ENCODE measurements at regions not wholly inside any gene's neighbourhood (a gene's known extent, or its start where the extent isn't known, plus 50 kb on each side); places are given as distances from the start of the nearest gene placed in this dataset.

DNA sequence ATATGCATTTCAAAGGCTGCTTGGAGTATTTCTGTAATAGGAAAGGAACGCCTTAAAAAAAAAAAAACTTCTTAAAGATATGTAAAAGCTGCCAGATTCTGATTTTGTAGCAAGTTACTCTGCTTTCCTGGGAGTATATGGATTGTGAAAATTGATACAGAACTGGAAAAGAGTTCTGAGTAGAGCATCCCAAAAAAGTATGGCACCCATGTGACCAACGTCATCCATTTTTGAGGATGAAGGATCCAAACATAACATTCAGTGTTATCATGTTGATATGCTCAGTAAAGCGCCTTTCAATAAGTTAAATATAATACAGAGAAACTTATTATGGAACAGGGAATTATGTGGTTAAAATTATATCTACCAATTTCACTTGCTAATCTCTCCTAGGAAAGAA, 978.4 kb upstream of the POU3F3 start:
- TF ChIP-seq, protein P1, sequence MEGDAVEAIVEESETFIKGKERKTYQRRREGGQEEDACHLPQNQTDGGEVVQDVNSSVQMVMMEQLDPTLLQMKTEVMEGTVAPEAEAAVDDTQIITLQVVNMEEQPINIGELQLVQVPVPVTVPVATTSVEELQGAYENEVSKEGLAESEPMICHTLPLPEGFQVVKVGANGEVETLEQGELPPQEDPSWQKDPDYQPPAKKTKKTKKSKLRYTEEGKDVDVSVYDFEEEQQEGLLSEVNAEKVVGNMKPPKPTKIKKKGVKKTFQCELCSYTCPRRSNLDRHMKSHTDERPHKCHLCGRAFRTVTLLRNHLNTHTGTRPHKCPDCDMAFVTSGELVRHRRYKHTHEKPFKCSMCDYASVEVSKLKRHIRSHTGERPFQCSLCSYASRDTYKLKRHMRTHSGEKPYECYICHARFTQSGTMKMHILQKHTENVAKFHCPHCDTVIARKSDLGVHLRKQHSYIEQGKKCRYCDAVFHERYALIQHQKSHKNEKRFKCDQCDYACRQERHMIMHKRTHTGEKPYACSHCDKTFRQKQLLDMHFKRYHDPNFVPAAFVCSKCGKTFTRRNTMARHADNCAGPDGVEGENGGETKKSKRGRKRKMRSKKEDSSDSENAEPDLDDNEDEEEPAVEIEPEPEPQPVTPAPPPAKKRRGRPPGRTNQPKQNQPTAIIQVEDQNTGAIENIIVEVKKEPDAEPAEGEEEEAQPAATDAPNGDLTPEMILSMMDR (IDR thresholded peaks at IDR 0.05): no peak
- TF ChIP-seq EP300 (IDR thresholded peaks at IDR 0.05): no peak
- H3K4me3 ChIP-seq: no peak overlapping the region
- H3K9me3 ChIP-seq: no peaks in the 10 kb centered on the region
- no peak overlapping the region for H3K27ac ChIP-seq
- H3K4me1 ChIP-seq: no peaks in the 10 kb centered on the region
- WGBS, 2 donors: 73 to 74% methylated on average over 3 of the region's 3 CpGs
- no peaks in the 10 kb centered on the region for H3K36me3 ChIP-seq
- no peaks in the 10 kb centered on the region for H3K27me3 ChIP-seq
- no peak for DNase-seq (ENCODE audit: low spot score in 2 of 2)

DNA sequence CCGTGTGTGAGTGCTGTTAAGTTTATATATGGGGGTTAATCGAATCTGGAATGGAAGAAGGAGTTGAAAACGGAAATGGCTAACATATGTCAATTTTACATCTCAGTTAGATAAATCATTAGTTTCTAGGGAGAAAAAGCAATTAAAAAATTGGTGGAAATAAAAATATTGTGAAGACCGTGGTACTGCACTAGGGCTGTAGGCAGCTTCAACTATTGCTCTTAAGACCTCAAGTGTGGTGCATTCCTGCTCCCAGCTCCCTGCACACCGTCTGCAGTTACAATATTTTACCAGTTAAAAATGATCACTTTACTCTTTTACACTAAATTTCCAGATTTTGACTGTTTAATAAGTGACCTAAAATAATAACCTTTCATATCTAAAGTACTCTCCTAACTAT, 977.3 kb upstream of the POU3F3 start:
- DNase-seq (ENCODE audit: low spot score in 2 of 2): no peak
- H3K27ac ChIP-seq: no peak overlapping the region
- no peaks in the 10 kb centered on the region for H3K27me3 ChIP-seq
- H3K9me3 ChIP-seq: no peaks in the 10 kb centered on the region
- H3K4me3 ChIP-seq: no peak overlapping the region
- TF ChIP-seq EP300 (IDR thresholded peaks at IDR 0.05) (no peak), POLR2A (IDR thresholded peaks at IDR 0.05) (no peak)
- TF ChIP-seq, protein P1 (IDR thresholded peaks at IDR 0.05): no peak
- H3K4me1 ChIP-seq: no peaks in the 10 kb centered on the region
- WGBS, 2 donors: 60 to 69% methylated on average over 5 of the region's 5 CpGs
- H3K36me3 ChIP-seq: no peaks in the 10 kb centered on the region

DNA sequence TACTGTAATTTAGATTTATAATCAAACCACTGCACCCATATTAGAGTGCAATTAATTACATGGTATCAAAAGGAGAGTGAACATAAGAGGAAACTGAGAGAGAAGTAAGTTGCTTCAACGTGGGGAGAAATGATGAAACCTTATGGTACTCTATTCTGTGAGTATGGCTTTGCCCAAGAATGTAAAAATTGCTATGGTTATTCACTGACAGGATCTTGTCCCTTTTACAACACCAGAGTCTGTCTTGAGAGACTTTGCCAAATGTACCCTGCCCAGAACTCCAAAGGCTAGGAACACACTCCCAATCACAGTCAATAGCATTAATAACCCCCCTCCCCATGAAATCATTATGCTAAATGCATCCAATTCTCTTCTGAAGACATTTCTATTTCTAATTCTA, 974.8 kb upstream of the POU3F3 start:
- DNase-seq (ENCODE audit: low spot score in 2 of 2): no peak
- 62 to 89% methylated on average over 1 of the region's 1 CpG for WGBS, 2 donors
- H3K27ac ChIP-seq: no peak overlapping the region
- no peaks in the 10 kb centered on the region for H3K9me3 ChIP-seq
- no peak overlapping the region for H3K4me3 ChIP-seq
- no peaks in the 10 kb centered on the region for H3K4me1 ChIP-seq
- H3K36me3 ChIP-seq: no peaks in the 10 kb centered on the region
- no peak for TF ChIP-seq EP300 (IDR thresholded peaks at IDR 0.05)
- TF ChIP-seq POLR2A (IDR thresholded peaks at IDR 0.05): no peak
- TF ChIP-seq, protein P1 (IDR thresholded peaks at IDR 0.05): no peak
- H3K27me3 ChIP-seq: no peaks in the 10 kb centered on the region

DNA sequence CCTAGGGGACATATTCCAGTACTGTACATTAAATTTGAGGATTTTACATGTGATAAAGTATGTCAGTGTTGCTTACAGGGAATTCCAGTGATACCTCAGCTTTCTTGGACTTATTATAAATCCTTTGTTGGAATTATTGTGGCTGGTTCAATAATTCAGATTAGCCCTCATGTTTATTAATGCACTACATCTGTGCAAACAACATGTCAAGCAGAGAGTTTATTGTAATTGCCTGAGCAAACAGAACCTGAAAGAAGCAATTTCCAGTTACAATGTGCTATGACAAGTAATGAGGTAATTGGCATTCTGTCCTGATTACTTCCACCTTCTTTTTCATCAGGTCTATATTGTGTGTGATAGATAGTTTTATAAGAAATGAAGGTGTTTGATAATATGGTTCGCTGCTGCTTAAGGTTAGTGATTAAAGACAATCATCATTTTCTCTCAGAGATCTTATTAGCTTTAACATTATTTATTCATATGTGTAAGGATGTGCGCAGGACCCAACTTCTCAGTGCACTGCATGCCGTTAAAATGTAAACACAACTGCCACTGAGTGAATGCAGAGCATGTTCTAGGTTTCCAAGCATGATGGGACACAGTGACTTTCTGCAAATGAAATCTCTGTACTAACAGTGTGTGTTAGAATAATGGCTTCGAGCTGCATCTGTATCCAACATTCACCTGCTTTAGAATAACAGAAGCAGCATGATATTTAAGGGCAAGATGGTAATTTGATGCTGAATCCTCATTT, 973.7 kb upstream of the POU3F3 start:
- H3K27me3 ChIP-seq: no peaks in the 10 kb centered on the region
- DNase-seq (ENCODE audit: low spot score in 2 of 2): no peak
- no peaks in the 10 kb centered on the region for H3K36me3 ChIP-seq
- H3K27ac ChIP-seq: no peak overlapping the region
- H3K4me1 ChIP-seq: no peaks in the 10 kb centered on the region
- H3K4me3 ChIP-seq: no peak overlapping the region
- H3K9me3 ChIP-seq: no peaks in the 10 kb centered on the region
- WGBS, 2 donors: 64 to 75% methylated on average over 4 of the region's 4 CpGs
- TF ChIP-seq POLR2A (IDR thresholded peaks at IDR 0.05) (no peak), EP300 (IDR thresholded peaks at IDR 0.05) (no peak)
- TF ChIP-seq, protein P1 (IDR thresholded peaks at IDR 0.05): no peak

DNA sequence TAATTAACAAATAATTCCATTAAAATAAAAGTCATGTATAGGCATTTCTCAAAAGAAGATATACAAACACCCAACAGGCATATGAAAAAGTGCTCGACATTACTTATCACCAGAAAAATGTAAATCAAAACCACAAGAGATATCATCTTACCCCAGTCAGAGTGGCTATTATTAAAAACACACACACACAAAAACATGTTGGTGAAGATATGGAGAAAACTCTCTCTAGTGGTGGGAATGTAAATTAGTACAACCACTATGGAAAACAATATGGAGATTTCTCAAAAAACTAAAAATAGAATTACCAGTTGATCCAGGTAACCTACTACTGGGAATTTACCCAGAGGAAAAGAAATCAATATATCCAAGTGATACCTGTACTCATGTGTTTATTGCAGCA, 966.3 kb upstream of the POU3F3 start:
- DNase-seq (ENCODE audit: low spot score in 2 of 2): no peak
- no peak overlapping the region for H3K4me3 ChIP-seq
- H3K9me3 ChIP-seq: no peaks in the 10 kb centered on the region
- H3K4me1 ChIP-seq: no peaks in the 10 kb centered on the region
- H3K27ac ChIP-seq: no peak overlapping the region
- WGBS, 2 donors: 71 to 73% methylated on average over 1 of the region's 1 CpG
- TF ChIP-seq POLR2A (IDR thresholded peaks at IDR 0.05): no peak
- TF ChIP-seq, protein P1 (IDR thresholded peaks at IDR 0.05): no peak
- no peak for TF ChIP-seq EP300 (IDR thresholded peaks at IDR 0.05)
- no peaks in the 10 kb centered on the region for H3K36me3 ChIP-seq
- no peaks in the 10 kb centered on the region for H3K27me3 ChIP-seq
